K562 (cell line): ENCODE measurements at regions not wholly inside any gene's neighbourhood (a gene's known extent, or its start where the extent isn't known, plus 50 kb on each side); places are given as distances from the start of the nearest gene placed in this dataset.

Source experiments
- CHD2 ChIP-seq: IDR thresholded peaks from 2 replicates; pipeline ENCODE4 v1.6.1; 2011; ENCODE audit warnings: low read depth, low read length
- POLR2AphosphoS5 ChIP-seq: IDR thresholded peaks from 2 replicates; pipeline ENCODE4 v1.6.1; 2011; ENCODE audit warnings: mild to moderate bottlenecking, low read depth, low read length, moderate library complexity; ENCODE audit not compliant: control insufficient read depth, insufficient read depth
- SP1 ChIP-seq: sonication (generic); formaldehyde crosslinking; IDR thresholded peaks from 2 replicates; pipeline ENCODE4 v1.8.1; 2022; ENCODE audit warnings: mild to moderate bottlenecking, missing genetic modification reagents
- ZBTB8A ChIP-seq: fragments of 450-650 bp; IDR thresholded peaks from 2 replicates; pipeline ENCODE4 v1.6.1; 2018; ENCODE audit warnings: mild to moderate bottlenecking, moderate library complexity; ENCODE audit not compliant: partially characterized antibody

GRCh38 chr7:9983048-9983447 is 990.6 kb upstream of the PHF14 start:
- TF ChIP-seq CHD2 = no peak
- TF ChIP-seq ZBTB8A = no peak
- no peak for TF ChIP-seq SP1 (CRISPR knock-in tag)
- no peak for TF ChIP-seq POLR2AphosphoS5
